NCI-H2107 treated with DMSO at 0.1 percent for 48 hours (cell line): ENCODE measurements at regions not wholly inside any gene's neighbourhood (a gene's known extent, or its start where the extent isn't known, plus 50 kb on each side); places are given as distances from the start of the nearest gene placed in this dataset.

ENCODE experiments used
- DNase-seq: peaks from one replicate; lab custom pipeline; 2025; ENCODE audit not compliant: unreplicated experiment; lab: John Stamatoyannopoulos, UW

DNA sequence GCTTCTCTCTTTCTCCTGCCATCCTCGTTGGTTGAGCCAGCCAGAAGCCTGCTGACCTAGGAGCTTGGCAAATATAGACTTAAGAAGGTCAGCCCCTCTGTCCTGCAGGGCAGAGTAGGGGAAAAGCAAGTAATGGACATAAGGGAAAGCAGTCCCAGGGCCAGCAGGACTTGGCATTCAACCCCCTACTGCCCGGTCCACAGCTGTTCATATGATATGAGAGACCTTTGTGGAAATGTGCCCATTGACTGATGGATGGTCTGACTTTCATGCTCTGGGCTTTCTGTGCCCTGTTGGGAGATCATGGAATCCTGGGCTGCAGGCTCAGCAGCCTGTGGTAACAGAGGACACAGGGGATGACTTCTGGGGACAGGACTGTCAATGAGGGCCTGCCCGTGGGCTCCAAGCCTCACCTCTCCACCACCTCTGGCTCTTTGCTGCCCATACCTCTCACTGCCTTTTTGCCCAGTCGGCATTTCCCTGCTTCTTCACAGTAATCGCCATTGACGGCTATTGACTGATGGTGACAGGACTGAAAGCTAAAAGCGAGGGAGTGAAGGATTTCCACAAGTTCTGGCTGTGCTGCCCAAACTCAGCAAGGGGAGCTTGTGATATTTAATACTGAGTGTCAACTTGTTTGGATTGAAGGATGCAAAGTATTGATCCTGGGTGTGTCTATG is 60.0 kb upstream of the NMNAT3 start:
- DNase-seq: no peak

DNA sequence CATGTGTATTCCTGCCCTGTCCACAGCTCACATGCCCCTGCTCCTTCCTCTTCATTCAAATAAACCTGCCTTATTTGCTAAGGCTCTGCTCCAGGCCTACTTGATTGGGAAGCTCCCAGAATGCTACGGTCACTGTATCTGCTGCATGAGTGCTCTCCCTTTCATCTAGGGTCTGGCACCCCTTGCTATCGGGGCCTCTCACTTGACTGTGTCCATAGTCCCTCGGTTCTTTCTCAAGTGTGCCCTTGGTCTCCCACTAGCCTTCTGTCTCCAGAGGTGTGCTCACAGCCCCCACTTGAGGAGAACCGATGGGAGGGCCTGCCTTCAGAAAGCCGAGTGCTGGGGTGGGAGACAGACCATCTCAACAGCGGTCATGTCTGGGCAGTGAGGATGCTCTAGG is 57.4 kb upstream of the NMNAT3 start:
- DNase-seq: no peak

DNA sequence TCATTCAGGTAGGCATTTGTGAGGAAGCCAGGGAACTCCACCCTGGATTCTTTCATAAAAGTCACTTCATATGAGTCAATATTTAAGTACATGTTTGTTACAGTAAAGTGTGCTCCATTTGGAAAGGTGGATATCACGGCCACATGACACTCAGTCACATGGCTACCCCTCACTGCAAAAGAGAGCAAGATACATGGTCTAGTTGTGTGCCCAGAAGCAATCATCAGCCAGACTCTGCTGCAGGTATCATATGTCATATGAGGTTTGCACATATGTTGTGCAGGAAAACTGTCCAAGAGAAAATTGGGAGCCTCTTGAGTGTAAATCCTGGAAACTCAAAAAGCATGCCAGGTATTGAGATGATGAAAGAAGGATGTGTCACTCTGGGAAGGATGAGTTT is 55.0 kb upstream of the NMNAT3 start:
- DNase-seq: peak; percentile 50

GRCh38 chr3:139729300-139729699 is 51.5 kb upstream of the NMNAT3 start:
- DNase-seq: no peak

DNA sequence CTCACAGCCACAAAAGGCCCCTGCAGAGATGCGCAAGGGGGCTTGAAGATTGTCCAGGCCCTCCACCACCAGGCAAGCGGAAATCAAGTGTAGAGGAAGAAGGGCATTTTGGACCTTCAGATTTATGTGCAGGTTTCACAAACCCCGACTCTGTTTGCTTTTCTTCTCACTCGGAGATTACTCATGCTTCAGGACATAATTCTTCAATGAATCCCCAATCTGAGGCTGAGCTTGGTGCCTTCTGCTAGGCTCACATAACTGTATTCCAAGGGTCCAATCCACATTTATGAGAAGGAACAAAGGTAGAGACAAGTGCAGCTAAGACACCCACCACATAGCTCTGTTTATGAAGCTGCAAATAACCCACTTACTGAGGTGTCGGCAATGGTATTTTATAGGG is 50.6 kb upstream of the NMNAT3 start:
- DNase-seq: no peak
